ENCODE measurements at regions not wholly inside any gene's neighbourhood (a gene's known extent, or its start where the extent isn't known, plus 50 kb on each side); places are given as distances from the start of the nearest gene placed in this dataset.
A peak's percentile ranks its signal among the peaks of the same experiment; 100 is the strongest.

DNA sequence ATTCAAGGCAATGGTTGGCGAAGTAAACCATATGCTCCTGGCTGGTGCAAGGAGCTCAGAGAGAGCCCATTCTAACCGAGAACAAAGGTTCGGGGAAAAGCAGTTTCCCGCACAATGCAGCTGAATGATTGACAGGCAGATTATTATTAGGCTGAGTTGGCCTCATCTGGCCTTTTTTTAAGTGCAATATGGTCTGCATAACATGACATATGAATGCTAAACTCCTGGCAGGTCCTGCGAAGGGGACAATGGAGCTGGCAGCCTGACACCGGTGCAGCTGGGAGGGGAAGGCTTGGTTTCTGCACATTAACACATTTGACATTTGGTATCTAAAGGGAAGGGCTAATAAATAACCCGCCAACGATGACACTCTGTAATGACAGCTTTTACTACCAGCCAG lies 92.0 kb downstream of the MIS18A start:
- WGBS (ENCODE audit: insufficient coverage, low coverage, missing lambda C conversion rate): 1% methylated on average over 8 of the region's 8 CpGs
- POLR2A ChIA-PET: interaction anchor here (1.1 to 1.4 kb wide), 3 partner anchors 8 to 11 kb away, joined by 3 to 4 read pairs (median 3); no protein-coding TSS in a partner anchor

More for the DNA sequence above, 92.0 kb downstream of the MIS18A start:
- ATAC-seq: no peak
- no peak for FAIRE-seq
- TF ChIP-seq SMC3 (conservative IDR thresholded peaks at IDR 0.05; ENCODE audit: insufficient read depth, low read depth, low read length) (no peak), SMARCA4 (IDR thresholded peaks at IDR 0.05) (no peak), ZNF668 (CRISPR knock-in tag; IDR thresholded peaks at IDR 0.05) (no peak)
- TF ChIP-seq, protein P1, sequence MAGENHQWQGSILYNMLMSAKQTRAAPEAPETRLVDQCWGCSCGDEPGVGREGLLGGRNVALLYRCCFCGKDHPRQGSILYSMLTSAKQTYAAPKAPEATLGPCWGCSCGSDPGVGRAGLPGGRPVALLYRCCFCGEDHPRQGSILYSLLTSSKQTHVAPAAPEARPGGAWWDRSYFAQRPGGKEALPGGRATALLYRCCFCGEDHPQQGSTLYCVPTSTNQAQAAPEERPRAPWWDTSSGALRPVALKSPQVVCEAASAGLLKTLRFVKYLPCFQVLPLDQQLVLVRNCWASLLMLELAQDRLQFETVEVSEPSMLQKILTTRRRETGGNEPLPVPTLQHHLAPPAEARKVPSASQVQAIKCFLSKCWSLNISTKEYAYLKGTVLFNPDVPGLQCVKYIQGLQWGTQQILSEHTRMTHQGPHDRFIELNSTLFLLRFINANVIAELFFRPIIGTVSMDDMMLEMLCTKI (IDR thresholded peaks at IDR 0.05; ENCODE audit: partially characterized antibody): no peak
- TF ChIP-seq, protein P2, sequence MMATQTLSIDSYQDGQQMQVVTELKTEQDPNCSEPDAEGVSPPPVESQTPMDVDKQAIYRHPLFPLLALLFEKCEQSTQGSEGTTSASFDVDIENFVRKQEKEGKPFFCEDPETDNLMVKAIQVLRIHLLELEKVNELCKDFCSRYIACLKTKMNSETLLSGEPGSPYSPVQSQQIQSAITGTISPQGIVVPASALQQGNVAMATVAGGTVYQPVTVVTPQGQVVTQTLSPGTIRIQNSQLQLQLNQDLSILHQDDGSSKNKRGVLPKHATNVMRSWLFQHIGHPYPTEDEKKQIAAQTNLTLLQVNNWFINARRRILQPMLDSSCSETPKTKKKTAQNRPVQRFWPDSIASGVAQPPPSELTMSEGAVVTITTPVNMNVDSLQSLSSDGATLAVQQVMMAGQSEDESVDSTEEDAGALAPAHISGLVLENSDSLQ (IDR thresholded peaks at IDR 0.05): peak; percentile 49
- 0 out of 2 replicates have a peak, but pooled peaks cover 4% of the 10 kb centered on the region for H4K20me1 ChIP-seq (replicated peaks; ENCODE audit: control insufficient read depth, insufficient read depth, low read length)
- H3K9me1 ChIP-seq (ENCODE audit: control insufficient read depth, insufficient read depth, low read length): no peaks in the 10 kb centered on the region
- H3K4me1 ChIP-seq (replicated peaks in 1 of 2; ENCODE audit: control insufficient read depth in 2 of 2, insufficient read depth in 2 of 2, low read length in 2 of 2): no peaks in the 10 kb centered on the region
- H3K4me2 ChIP-seq (ENCODE audit: insufficient read depth, low read length): no peak overlapping the region
- peaks cover 7 to 46% of the 10 kb centered on the region in 2 experiments for H3K27me3 ChIP-seq (ENCODE audit: control insufficient read depth in 2 of 2, insufficient read depth in 2 of 2, low read length in 2 of 2)
- DNase-seq (ENCODE audit: extremely low read depth in 1 of 4, low spot score in 3 of 4): no peak
- no peak overlapping the region for H3K4me3 ChIP-seq
- in situ Hi-C loops (cut with MboI) (no loop called here), intact Hi-C loops (cut with micrococcal nuclease) (no loop called here)
- no peaks in the 10 kb centered on the region for H3K79me2 ChIP-seq (ENCODE audit: control insufficient read depth, insufficient read depth, low read length)
- H3K27ac ChIP-seq (ENCODE audit: extremely low read depth, low read depth, low read length): no peak overlapping the region
- BruUV-seq (replicated peaks): no TSS peak
- H2AFZ ChIP-seq (ENCODE audit: low read depth, low read length): no peak overlapping the region
- CTCF ChIA-PET (ENCODE audit: low intra/inter-chr PET ratio): no interaction called here
- H3K36me3 ChIP-seq (ENCODE audit: control insufficient read depth, insufficient read depth, low read length): no peaks in the 10 kb centered on the region
- no peak overlapping the region for H3K9ac ChIP-seq (ENCODE audit: insufficient read depth in 1 of 2, low read depth in 2 of 2, low read length in 2 of 2)
- H3K9me3 ChIP-seq (replicated peaks; ENCODE audit: control insufficient read depth, insufficient read depth, low read depth, low read length): no peaks in the 10 kb centered on the region
